ENCODE measurements at regions not wholly inside any gene's neighbourhood (a gene's known extent, or its start where the extent isn't known, plus 50 kb on each side); places are given as distances from the start of the nearest gene placed in this dataset.
"Not testable (repeated sequence)": the region's sequence is repeated elsewhere in the genome, so short reads cannot be mapped to it uniquely, and the experiment has no call there.

- Histone ChIP-seq H3K9ac (no peak overlapping the region), H4K20me1 (ENCODE audit: insufficient read depth) (no peaks in the 10 kb centered on the region), H3K36me3 (ENCODE audit: low read depth) (no peaks in the 10 kb centered on the region), H3K9me2 (ENCODE audit: insufficient read depth) (no peaks in the 10 kb centered on the region), H2AFZ (no peak overlapping the region), H3K27me3 (replicated peaks; ENCODE audit: insufficient read depth) (peaks cover 8% of the 10 kb centered on the region), H3K4me3 (no peak overlapping the region), H3K4me2 (ENCODE audit: unreplicated experiment) (no peak overlapping the region), H3K9me3 (ENCODE audit: low read depth) (no peaks in the 10 kb centered on the region), H3K79me2 (ENCODE audit: insufficient read depth) (no peaks in the 10 kb centered on the region), H3F3A (ENCODE audit: insufficient read depth) (0 out of 2 replicates have a peak, but pooled peaks cover 6% of the 10 kb centered on the region), H3K27ac (no peak overlapping the region), H3K4me1 (ENCODE audit: insufficient read depth) (no peaks in the 10 kb centered on the region)
- TF ChIP-seq EZH2phosphoT487 (IDR thresholded peaks at IDR 0.05; ENCODE audit: insufficient read depth, low read depth) (no peak), EZH2 (IDR thresholded peaks at IDR 0.05; ENCODE audit: insufficient read depth, poor library complexity, severe bottlenecking) (no peak)
- in situ Hi-C loops (cut with MboI), result no loop called here
- 66 to 67% methylated on average over 1 of the region's 1 CpG for WGBS, 2 experiments (ENCODE audit: low coverage in 1 of 2, low lambda C conversion rate in 2 of 2, missing lambda C conversion rate in 2 of 2)
- no peak for DNase-seq
Measured at GRCh38 chr5:56667692-56668091, 147.7 kb upstream of the MAP3K1 start.

- Histone ChIP-seq H3K4me2 (ENCODE audit: unreplicated experiment) (no peak overlapping the region), H3K36me3 (ENCODE audit: low read depth) (no peaks in the 10 kb centered on the region), H3K27me3 (replicated peaks; ENCODE audit: insufficient read depth) (peaks cover 15% of the 10 kb centered on the region), H2AFZ (no peak overlapping the region), H3K79me2 (ENCODE audit: insufficient read depth) (no peaks in the 10 kb centered on the region), H4K20me1 (ENCODE audit: insufficient read depth) (no peaks in the 10 kb centered on the region), H3K9me3 (ENCODE audit: low read depth) (no peaks in the 10 kb centered on the region), H3K9me2 (ENCODE audit: insufficient read depth) (no peaks in the 10 kb centered on the region), H3K4me1 (ENCODE audit: insufficient read depth) (no peaks in the 10 kb centered on the region), H3F3A (ENCODE audit: insufficient read depth) (0 out of 2 replicates have a peak, but pooled peaks cover 6% of the 10 kb centered on the region), H3K9ac (no peak overlapping the region), H3K27ac (no peak overlapping the region), H3K4me3 (no peak overlapping the region)
- 82 to 90% methylated on average over 6 of the region's 6 CpGs for WGBS, 2 experiments (ENCODE audit: low coverage in 1 of 2, low lambda C conversion rate in 2 of 2, missing lambda C conversion rate in 2 of 2)
- in situ Hi-C loops (cut with MboI), result no loop called here
- DNase-seq, result no peak
- no peak for TF ChIP-seq EZH2 (IDR thresholded peaks at IDR 0.05; ENCODE audit: insufficient read depth, poor library complexity, severe bottlenecking)
- TF ChIP-seq EZH2phosphoT487 (IDR thresholded peaks at IDR 0.05; ENCODE audit: insufficient read depth, low read depth), result no peak
Measured at GRCh38 chr5:56666901-56667300, 148.4 kb upstream of the MAP3K1 start.

- H2AFZ ChIP-seq; H3K4me2 ChIP-seq (ENCODE audit: unreplicated experiment); H3F3A ChIP-seq (ENCODE audit: insufficient read depth); H3K79me2 ChIP-seq (ENCODE audit: insufficient read depth); H3K9me2 ChIP-seq (ENCODE audit: insufficient read depth); H4K20me1 ChIP-seq (ENCODE audit: insufficient read depth); H3K4me3 ChIP-seq; H3K9me3 ChIP-seq (ENCODE audit: low read depth); H3K9ac ChIP-seq; H3K27ac ChIP-seq; in situ Hi-C loops (cut with MboI); H3K36me3 ChIP-seq (ENCODE audit: low read depth); H3K4me1 ChIP-seq (ENCODE audit: insufficient read depth): not testable (repeated sequence)
- H3K27me3 ChIP-seq (replicated peaks; ENCODE audit: insufficient read depth), result peaks cover 15% of the 10 kb centered on the region
- WGBS, 2 experiments (ENCODE audit: low coverage in 1 of 2, low lambda C conversion rate in 2 of 2, missing lambda C conversion rate in 2 of 2), result 27 to 33% methylated on average over 3 of the region's 3 CpGs
- DNase-seq, result peak; percentile 42
Measured at GRCh38 chr5:56665117-56665516, 150.2 kb upstream of the MAP3K1 start.

- TF ChIP-seq EZH2 (IDR thresholded peaks at IDR 0.05; ENCODE audit: insufficient read depth, poor library complexity, severe bottlenecking) (no peak), EZH2phosphoT487 (IDR thresholded peaks at IDR 0.05; ENCODE audit: insufficient read depth, low read depth) (no peak)
Measured at GRCh38 chr5:56664025-56664424, 151.3 kb upstream of the MAP3K1 start.

GRCh38 chr5:56663523-56663922, 151.8 kb upstream of the MAP3K1 start:
- in situ Hi-C loops (cut with MboI), result no loop called here
- no peak overlapping the region for H2AFZ ChIP-seq
- no peaks in the 10 kb centered on the region for H4K20me1 ChIP-seq (ENCODE audit: insufficient read depth)
- H3K27ac ChIP-seq, result no peak overlapping the region
- 48 to 55% methylated on average over 4 of the region's 4 CpGs for WGBS, 2 experiments (ENCODE audit: low coverage in 1 of 2, low lambda C conversion rate in 2 of 2, missing lambda C conversion rate in 2 of 2)
- peaks cover 15% of the 10 kb centered on the region for H3K27me3 ChIP-seq (replicated peaks; ENCODE audit: insufficient read depth)
- no peak overlapping the region for H3K4me3 ChIP-seq
- H3K79me2 ChIP-seq (ENCODE audit: insufficient read depth), result no peaks in the 10 kb centered on the region
- no peaks in the 10 kb centered on the region for H3K36me3 ChIP-seq (ENCODE audit: low read depth)
- no peak for TF ChIP-seq EZH2phosphoT487 (IDR thresholded peaks at IDR 0.05; ENCODE audit: insufficient read depth, low read depth)
- no peak for TF ChIP-seq EZH2 (IDR thresholded peaks at IDR 0.05; ENCODE audit: insufficient read depth, poor library complexity, severe bottlenecking)
- no peaks in the 10 kb centered on the region for H3K9me2 ChIP-seq (ENCODE audit: insufficient read depth)
- H3K4me1 ChIP-seq (ENCODE audit: insufficient read depth), result no peaks in the 10 kb centered on the region
- H3K9ac ChIP-seq, result no peak overlapping the region
- no peaks in the 10 kb centered on the region for H3K9me3 ChIP-seq (ENCODE audit: low read depth)
- 0 out of 2 replicates have a peak, but pooled peaks cover 6% of the 10 kb centered on the region for H3F3A ChIP-seq (ENCODE audit: insufficient read depth)
- H3K4me2 ChIP-seq (ENCODE audit: unreplicated experiment), result no peak overlapping the region
- DNase-seq, result no peak

More at GRCh38 chr5:56664025-56664424, 151.3 kb upstream of the MAP3K1 start:
- Histone ChIP-seq H3K36me3 (ENCODE audit: low read depth) (no peaks in the 10 kb centered on the region), H3K4me3 (no peak overlapping the region), H2AFZ (no peak overlapping the region), H3K9me2 (ENCODE audit: insufficient read depth) (no peaks in the 10 kb centered on the region), H3K79me2 (ENCODE audit: insufficient read depth) (no peaks in the 10 kb centered on the region), H4K20me1 (ENCODE audit: insufficient read depth) (no peaks in the 10 kb centered on the region), H3K27me3 (replicated peaks; ENCODE audit: insufficient read depth) (peaks cover 15% of the 10 kb centered on the region), H3K9ac (no peak overlapping the region), H3K4me1 (ENCODE audit: insufficient read depth) (no peaks in the 10 kb centered on the region), H3K4me2 (ENCODE audit: unreplicated experiment) (no peak overlapping the region), H3F3A (ENCODE audit: insufficient read depth) (0 out of 2 replicates have a peak, but pooled peaks cover 6% of the 10 kb centered on the region), H3K27ac (no peak overlapping the region), H3K9me3 (ENCODE audit: low read depth) (no peaks in the 10 kb centered on the region)
- no peak for DNase-seq
- in situ Hi-C loops (cut with MboI), result no loop called here
- WGBS, 2 experiments (ENCODE audit: low coverage in 1 of 2, low lambda C conversion rate in 2 of 2, missing lambda C conversion rate in 2 of 2), result 68 to 76% methylated on average over 1 of the region's 1 CpG

Measured in GM23248 (cell line).